Fibroblast of the aortic adventitia (primary cell): ENCODE measurements at regions not wholly inside any gene's neighbourhood (a gene's known extent, or its start where the extent isn't known, plus 50 kb on each side); places are given as distances from the start of the nearest gene placed in this dataset.

Experiments used
- DNase-seq: peaks from one replicate; pipeline ENCODE4 v3.0.0-alpha.2; 2010; ENCODE audit warnings: low read depth
- H3K4me3 ChIP-seq: 2 replicates; pipeline ENCODE4 v1.5.1; 2011; ENCODE audit warnings: low read depth, mild to moderate bottlenecking, control low read depth, low read length, moderate library complexity
- TF ChIP-seq, protein P1 (sequence below): IDR thresholded peaks from 2 replicates; pipeline ENCODE4 v1.5.1; 2011; ENCODE audit warnings: mild to moderate bottlenecking, low read length, control low read depth, inconsistent platforms; ENCODE audit not compliant: insufficient read depth

DNA sequence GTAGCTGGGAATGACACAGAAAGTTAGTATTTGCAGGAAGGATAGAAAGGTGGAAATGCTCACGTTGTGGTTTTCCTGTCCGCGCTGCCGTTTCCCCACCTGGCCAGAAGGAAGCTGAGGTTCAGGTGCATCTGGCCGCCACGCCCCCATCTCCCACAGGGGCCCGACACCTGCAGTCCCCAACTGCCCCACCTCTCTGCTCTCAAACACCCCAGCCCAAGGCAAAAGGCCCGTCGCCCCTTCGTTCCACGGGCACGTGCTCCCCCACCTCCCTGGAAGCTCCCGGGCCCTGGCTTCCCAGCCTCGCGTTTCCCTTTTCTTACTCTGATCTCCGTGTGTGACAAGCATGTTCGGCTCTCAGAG, 985.1 kb downstream of the BRD1 start:
- TF ChIP-seq, protein P1, sequence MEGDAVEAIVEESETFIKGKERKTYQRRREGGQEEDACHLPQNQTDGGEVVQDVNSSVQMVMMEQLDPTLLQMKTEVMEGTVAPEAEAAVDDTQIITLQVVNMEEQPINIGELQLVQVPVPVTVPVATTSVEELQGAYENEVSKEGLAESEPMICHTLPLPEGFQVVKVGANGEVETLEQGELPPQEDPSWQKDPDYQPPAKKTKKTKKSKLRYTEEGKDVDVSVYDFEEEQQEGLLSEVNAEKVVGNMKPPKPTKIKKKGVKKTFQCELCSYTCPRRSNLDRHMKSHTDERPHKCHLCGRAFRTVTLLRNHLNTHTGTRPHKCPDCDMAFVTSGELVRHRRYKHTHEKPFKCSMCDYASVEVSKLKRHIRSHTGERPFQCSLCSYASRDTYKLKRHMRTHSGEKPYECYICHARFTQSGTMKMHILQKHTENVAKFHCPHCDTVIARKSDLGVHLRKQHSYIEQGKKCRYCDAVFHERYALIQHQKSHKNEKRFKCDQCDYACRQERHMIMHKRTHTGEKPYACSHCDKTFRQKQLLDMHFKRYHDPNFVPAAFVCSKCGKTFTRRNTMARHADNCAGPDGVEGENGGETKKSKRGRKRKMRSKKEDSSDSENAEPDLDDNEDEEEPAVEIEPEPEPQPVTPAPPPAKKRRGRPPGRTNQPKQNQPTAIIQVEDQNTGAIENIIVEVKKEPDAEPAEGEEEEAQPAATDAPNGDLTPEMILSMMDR, result no peak
- H3K4me3 ChIP-seq, result no peak overlapping the region

DNA sequence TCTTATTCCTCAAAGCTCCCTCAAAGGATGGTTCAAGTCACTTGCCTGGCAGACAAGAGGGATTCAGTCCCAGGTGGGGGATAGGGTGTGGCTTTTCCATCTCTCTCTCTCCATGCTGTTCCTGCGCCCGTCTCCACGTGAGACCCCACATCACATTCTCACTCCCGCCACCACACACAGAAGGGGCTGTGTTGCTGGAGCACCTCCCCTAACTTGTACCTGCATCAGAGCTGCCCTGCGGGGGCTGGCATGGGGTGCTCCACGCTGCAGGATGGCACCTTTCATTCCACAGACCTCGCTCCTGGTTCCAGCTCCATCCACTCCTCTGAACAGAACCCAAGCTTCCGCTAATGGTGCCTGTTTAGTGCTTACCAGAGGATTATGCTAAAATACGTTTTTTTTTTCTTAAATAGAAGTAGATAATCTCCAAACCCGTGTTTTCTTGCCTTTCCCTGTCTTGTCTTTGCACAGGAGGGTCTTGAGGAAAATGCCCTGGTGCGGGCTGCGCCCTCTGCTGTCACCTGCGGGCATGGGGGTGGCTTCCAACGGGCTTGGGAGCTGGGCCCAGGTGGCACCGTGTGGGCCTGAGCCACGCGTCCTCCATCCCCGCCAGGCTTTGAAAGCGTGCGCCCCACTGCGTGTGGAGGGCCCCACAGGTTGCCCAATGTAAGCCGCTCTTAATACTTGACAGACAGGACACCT, 985.6 kb downstream of the BRD1 start:
- TF ChIP-seq, protein P1, result no peak
- no peak overlapping the region for H3K4me3 ChIP-seq
- no peak for DNase-seq

More for the DNA sequence above, 985.1 kb downstream of the BRD1 start:
- DNase-seq, result no peak

DNA sequence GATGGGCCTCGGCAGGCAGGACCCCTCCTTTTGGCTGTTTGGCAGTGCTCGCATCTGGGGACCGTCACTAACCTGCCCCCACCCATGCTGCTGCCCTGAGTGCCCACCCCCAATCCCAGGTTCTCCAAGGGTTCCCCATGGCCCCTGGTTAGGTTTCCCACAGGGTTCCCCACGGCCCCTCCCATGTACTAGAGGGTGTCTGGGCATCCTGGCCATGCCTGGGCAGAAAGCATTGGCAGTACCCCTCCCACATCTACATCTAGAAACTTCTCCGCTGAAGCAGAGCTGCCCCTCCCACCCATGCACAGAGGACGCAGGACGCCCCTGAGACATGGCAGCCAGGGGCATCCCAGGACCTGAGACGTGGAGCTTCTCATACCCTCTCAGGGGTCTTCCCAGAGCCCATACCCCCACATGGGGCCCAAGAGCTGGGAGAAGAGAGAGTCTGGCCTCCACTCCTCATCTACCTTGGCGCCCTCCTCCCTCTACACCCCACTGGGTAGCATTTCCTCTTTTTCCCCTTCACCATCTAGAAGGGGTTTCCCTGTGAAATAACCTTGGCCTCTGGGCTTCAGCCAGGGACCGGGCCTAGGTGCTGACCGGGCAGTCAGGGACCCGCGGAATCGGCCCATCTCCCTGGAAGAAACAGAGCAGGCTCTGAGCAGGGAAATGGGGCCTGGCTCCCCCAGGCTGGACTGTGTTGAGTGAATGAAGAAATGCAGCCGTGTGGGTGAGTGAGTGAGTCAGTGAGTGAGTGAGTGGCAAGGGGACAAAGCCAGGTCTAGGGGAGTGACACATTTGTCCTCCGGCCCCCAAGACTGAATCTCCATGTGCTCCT, 987.3 kb downstream of the BRD1 start:
- TF ChIP-seq, protein P1, result no peak
- no peak for DNase-seq

DNA sequence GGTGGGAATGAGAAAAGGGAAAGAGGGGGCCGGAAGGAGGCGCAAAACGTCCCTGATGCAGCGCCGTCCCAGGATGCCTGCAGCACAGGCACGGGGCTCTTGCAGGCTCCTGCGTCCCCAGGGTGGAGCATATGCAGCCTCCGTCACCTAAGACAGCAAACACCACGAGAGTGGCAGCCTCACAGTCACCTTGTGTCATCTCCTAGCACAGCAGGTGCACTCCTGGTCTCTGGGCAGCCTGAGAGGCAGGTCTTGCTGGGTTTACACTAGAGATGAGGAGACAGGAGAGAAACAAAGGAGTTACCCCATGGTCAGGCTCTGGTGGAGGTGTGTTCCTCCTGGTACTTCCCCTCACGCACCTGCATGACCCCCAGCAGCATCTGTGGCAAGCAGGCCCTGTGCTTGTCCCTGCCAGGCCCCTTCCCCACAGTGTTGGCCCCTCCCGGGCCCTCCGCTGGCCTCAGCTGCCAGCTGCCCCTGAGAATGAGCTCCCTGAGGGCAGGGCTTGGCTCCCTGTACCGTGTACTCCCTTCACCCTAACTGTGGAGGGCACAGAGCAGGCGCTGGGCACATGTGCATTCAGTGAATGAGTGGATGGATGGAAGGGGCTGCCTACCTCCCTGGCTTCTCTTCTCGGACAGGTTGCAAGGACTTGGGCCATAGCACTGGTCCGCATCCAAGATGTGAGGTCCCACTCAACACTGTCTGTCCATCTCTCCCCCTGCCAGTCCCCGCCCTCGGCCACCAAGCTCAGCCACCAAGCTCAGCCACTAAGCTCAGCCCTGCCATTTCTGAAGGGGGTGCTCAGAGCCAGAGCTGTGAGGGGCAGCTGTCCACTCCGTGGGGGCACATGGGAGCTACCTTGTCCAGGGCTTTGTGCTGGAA, 988.6 kb downstream of the BRD1 start:
- TF ChIP-seq, protein P1, result no peak
- DNase-seq, result no peak

More for the DNA sequence above, 987.3 kb downstream of the BRD1 start:
- H3K4me3 ChIP-seq, result no peak overlapping the region

DNA sequence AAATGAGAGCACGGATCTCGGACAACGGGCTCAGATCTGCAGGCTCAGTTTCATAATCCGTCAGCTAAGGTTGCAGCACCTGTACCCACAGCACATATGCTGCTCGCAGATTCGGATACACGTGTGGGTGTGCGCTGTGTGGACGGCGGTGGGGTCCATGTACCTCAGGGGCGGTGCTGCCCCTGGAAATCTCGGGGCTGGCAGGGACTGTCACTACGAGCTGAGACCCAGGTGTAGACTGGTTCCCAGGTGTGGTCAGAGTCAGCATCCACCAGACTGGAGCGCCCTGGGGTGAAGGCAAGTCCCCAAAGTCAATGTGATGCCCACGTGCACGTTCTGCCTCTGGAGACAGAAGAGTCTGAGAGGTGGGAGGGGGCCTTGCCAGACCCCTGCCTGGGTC, 989.3 kb downstream of the BRD1 start:
- TF ChIP-seq, protein P1, result no peak
- no peak for DNase-seq
- no peak overlapping the region for H3K4me3 ChIP-seq

More for the DNA sequence above, 988.6 kb downstream of the BRD1 start:
- H3K4me3 ChIP-seq, result no peak overlapping the region

DNA sequence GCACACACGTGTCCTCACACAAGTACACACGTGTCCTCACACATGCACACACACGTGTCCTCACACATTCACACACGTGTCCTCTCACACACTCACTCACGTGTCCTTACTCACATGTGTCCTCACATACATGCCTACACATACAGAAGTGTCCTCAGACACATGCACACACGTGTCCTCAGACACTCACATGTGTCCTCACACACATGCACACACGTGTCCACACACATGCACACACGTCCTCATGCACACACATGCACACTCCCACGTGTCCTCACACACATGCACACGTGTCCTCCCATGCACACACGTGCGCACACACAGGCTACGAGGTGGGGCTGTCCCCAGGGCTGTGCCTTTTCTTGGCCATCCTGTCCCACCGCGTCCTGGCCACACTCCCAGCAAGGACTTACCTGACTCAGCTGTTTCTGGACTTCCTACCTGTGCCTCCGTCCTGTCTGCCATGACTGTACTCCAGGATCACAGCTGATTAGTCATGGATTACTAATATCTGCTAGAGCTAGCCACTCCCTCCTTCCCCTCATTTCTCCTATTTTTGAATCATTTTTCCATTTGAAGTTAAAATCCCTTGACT, 990.2 kb downstream of the BRD1 start:
- H3K4me3 ChIP-seq, result no peak overlapping the region
- TF ChIP-seq, protein P1, result no peak
- DNase-seq, result no peak
